ENCODE measurements at regions not wholly inside any gene's neighbourhood (a gene's known extent, or its start where the extent isn't known, plus 50 kb on each side); places are given as distances from the start of the nearest gene placed in this dataset.

- DNase-seq (ENCODE audit: low spot score) = no peak
Measured at GRCh38 chr2:7976206-7976605, 705.6 kb upstream of the ID2 start.

GRCh38 chr2:7977981-7978380 lies 703.9 kb upstream of the ID2 start:
- DNase-seq (ENCODE audit: low spot score) = no peak

GRCh38 chr2:7982054-7982453 lies 699.8 kb upstream of the ID2 start:
- no peak for DNase-seq (ENCODE audit: low spot score)

DNA sequence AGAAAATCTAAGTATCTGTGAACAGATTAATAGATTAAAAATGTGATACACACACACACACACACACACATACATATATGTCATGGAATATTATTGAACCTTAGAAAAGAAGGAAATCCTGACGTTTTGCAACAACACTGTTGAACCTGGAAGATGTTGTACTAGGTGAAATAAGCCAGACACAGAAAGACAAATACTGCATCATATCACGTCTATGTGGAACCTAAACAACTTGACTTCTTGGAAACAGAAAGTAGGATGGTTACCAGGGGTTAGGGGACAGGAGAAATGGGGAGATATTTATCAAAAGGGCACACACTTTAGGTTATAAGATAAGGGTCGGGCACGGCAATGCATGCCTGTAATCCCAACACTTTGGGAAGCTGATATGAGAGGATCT lies 698.4 kb upstream of the ID2 start:
- DNase-seq (ENCODE audit: low spot score) = no peak

DNA sequence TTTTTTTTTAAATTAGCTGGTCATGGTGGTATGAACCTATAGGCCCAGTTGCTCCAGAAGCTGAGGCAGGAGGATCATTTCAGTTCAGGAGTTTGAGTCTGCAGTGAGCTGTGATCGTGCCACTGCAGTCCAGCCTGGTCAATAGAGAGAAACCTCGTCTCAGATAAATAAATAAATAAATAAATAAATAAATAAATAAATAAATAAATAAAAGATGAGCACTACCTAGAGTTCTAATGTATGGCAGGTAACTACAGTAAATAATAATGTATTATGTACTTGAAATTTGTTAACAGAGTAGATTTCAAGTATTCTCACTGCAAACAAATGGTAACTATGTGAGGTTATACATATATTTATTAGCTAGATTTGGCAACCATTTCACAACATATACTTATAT lies 697.9 kb upstream of the ID2 start:
- no peak for DNase-seq (ENCODE audit: low spot score)

DNA sequence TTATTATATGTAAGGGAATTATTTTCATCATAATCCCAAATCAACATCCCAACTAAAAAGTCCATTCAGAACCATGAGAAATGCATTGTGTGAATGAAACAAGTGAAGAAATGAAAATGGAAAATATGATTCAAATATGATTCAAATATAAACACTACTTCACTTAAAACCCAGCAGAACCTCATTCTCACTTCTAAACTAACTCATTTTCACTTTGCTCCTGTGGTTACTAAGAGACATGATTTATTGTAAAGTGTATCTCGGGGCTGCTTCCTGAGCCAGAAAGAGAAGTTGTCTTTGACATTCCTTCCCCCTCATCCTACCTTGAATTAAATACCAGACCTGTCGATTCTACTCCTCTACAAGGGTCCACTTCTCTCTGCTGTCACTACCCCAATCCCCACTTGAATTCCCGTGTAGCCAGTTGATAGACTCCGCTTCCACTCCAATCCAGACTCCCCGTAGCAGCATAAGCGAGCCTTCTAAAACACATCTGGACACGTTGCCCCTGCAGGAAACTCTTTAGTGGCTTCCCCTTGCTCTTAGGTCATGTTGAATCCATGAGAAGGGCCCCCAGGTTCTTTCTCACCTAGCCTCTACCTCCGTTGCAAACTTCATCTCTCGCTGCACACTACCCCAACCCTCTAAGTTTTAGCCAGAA lies 697.0 kb upstream of the ID2 start:
- no peak for DNase-seq (ENCODE audit: low spot score)

GRCh38 chr2:7986431-7986830 lies 695.4 kb upstream of the ID2 start:
- no peak for DNase-seq (ENCODE audit: low spot score)

DNA sequence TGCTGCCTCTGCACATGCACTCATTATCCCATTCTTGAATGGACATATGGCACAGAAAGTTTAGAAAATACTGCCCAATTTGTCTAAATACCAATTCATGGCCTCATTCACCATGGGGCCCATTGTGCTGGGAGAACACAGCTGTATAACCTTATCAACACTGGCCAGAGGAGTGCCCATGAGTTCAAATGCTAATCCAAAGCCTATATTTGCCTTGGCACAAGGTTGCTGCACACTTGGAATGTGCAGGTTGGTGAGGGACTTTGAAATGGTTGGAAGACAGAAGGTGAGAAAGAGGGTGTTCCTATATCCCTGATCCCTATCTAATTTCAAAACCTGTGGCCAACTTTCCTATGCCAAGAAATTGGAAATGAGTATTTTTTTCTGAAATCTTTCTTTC lies 693.9 kb upstream of the ID2 start:
- no peak for DNase-seq (ENCODE audit: low spot score)

DNA sequence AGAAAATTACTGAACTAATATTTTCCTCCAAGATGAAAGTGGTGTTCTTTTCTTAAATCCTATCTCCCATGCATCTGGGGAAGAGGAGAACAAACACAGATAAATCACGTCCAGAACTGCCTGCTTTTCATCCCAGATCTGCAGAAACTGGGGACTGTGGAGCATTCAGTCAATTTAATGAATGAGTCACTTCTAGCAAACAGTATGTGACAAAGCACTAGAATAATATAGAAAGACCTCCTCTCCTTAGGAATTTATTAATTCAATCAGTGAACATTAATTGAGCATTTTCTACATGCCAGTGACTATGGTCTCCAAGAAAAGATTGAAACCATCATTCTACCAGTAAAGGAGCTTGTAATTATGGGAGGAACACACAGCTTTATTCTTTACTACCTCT lies 693.4 kb upstream of the ID2 start:
- DNase-seq (ENCODE audit: low spot score) = no peak

DNA sequence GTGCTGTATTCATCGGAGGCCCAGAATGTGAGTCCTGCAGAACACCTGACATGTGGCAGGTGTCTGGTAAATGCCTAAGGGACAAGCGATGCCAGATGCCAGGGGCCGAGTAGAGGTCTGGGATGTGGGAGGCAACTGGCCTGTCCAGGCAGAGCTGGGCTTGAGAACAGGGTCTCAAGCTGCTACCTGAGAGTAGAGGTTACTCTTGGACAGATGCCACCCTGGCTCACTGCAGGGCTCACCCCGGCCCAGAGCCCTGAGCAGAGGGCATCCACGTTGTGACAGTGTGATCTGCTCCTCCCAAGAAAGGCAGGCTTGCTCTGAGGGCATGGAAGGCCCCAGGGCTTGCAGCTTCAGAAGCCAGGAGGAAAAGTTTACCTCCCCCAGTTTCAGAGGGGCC lies 692.0 kb upstream of the ID2 start:
- DNase-seq (ENCODE audit: low spot score) = no peak

DNA sequence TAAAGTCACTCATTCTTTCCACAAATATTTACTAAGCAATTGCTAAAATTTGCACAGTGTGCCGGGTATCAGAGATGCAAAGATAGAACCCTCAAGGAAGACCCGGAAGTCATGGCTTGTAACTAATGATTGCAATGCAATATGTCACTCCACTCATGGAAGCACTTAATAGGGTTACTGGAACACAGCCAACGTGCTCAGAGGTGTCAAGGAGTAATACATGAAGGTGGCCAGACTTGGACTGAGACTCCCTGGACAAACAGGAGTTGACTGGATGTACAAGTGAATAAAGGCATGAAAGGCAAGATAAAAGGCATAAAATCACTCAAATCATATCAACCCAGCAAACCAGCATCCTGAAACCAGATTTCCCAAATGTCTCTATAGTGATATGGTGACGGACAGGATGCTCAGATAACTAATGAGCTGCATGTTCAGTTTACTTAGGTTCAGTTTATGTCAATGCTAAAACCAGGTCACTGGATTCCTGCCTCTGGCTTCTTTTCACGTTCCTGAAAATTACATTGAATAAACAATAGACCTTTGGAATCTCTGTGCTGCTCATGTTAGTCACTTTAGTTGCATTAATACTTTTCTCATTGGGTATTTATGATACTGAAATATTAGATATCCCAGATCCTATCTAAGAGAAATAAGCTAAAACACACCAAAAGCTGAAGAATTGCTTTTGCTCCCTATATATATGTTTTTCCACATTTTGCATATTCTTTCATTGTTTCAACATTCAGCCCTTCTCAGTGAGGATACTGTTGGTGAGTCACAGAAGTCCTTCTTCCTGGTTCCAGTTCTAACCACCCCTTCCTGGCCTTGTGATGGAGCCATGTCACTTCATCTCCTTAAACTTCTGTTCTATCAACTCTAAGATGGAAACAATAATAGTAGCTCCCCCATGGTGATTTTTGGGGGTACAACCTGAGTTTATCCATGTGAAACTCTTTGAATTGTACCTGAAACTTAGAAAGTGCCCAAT lies 688.9 kb upstream of the ID2 start:
- no peak for DNase-seq (ENCODE audit: low spot score)

DNA sequence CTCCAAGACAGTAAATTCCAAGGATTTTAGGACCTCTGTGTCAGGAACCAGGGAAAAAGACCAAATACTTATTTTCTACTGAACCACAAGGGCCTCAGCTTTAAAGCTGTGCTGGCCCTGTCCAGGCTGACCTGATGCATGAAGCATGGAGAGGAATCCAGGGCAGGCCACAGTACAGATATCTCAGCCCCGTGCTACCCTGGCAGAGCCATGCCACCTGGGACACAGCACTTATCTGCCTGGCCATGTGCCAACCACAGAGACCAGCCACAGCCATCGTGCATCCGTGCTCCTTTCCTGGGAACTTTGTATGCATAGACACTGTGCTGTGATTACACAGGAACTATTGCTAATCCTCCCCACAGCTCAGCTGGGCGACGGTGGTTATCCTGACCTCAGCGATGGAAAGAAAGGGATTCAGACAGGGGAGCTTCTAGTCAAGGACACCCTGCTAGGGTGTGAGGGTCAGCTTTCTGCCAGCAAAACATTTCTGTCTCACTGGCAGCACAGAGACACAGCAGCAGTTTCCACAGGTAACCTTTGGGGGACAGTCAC lies 687.4 kb upstream of the ID2 start:
- DNase-seq (ENCODE audit: low spot score) = no peak

DNA sequence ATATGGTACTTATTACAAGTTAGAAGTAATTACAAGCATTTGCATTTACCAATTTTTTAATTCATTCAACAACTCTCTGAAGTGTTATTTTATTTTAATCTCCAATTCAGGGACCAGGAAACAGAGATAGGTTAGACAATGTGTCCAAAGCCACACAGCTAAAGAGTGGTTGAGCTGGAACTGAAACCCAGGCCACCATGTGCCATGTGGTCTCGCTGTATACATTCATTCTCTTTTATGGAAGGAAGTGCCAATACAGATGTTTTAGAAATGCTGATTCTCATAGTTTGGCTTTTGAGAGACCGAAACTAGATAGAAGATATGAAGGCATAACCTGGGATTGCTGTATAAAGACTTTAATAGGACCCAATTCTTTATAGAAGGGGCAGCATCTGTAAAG lies 684.6 kb upstream of the ID2 start:
- DNase-seq (ENCODE audit: low spot score) = no peak

DNA sequence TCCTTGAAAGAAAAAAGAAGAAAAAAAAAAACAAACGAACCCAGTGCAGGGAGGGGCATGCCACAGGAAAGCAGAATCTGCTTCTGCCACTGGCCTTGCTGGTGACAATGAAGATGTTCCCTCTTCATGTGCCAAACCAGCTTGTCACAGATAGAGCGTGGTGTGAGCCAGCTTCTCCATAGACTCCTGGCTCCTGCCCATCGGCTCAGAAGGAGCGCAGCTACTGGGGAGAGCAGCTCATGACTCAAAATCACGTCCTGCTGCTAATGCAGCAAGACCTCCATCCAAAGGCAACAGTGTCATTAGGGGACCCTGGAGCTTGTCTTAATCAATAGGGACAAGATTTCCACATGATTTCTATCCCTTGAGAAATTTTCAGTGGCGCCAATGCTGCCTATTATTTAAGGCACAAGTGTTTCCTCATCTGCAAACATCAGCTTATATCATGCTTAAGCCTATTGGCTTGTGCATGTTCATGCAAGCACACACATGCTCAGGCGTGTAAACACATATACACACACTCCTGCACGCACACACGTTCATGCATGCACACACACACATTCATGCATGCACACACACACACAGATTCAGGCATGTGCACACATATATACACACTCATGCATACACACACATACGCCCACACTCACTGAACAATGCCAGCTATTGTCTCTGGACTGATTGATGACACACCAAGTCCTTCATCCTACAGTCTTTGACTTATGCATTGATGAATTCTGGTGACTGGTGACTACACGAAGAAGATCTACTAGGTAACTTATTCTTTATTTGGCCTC lies 682.0 kb upstream of the ID2 start:
- DNase-seq (ENCODE audit: low spot score) = no peak

DNA sequence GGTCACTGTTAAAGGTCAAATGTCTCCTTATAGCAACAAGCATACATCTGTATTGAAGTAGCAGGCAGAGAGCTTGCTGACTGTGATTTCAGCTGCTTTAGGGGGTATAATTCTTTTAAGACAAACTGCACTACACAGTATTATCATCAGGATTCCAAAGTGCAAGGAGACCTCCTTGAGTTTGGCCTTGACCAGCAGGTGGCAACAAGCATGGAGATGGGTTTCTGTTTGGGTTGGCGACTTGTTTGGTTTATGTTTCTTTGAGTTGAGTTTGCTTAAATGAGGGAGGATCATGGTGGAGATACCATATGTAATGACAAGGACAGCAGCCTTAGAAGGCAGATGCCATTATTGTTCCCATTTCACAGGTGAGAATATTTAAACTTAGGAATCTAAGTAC lies 681.0 kb upstream of the ID2 start:
- no peak for DNase-seq (ENCODE audit: low spot score)

- DNase-seq (ENCODE audit: low spot score) = no peak
Measured at GRCh38 chr2:8002765-8003393, 679.0 kb upstream of the ID2 start.

DNA sequence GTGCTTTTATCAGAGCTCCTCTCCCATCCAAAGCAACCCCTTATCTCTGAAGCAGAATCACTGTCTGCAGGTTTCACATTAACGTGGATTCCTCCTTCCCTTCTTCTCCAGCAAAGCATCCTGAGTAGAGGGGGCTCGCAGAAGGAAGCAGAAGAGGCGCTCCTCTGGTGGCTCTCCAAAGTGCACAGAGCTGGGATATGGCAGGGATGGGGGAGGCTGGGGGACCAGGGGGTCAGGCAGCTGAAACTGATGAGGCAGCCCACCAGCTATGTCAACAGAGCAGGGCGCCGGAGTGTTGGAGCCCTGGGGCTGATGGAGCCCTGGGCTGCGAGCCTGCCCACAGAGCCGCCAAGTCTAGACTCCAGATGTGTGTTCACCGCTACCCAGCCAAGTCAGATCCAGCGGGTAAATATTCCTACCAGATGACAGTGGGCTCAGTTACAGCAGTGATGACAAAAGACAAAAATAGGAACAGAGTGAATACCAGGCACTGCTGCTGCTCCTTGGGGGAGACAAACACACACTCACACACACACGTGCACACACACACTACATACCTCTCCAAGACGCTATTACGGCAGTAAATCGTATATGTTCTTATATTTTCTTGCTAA lies 678.3 kb upstream of the ID2 start:
- no peak for DNase-seq (ENCODE audit: low spot score)

- DNase-seq (ENCODE audit: low spot score) = no peak
Measured at GRCh38 chr2:8004250-8004681, 677.6 kb upstream of the ID2 start.

DNA sequence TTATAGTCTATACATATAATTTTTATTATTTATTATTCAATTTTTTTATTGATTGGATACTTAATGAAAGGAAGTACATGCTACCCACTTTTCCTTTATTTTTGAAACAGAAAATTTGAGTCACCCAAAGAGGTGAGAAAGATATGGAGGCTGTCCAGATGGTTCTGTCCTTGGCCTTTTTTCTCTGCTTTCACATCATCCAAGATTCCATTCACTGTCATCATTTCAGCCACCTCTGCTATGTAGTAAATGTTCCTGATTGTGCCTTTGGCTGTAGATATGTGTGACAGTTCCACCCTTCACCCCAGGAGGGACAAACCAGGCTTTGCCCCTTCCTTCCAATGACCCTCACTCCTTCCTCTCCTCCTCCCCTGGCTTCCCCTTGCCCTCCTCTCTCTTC lies 675.7 kb upstream of the ID2 start:
- no peak for DNase-seq (ENCODE audit: low spot score)

DNA sequence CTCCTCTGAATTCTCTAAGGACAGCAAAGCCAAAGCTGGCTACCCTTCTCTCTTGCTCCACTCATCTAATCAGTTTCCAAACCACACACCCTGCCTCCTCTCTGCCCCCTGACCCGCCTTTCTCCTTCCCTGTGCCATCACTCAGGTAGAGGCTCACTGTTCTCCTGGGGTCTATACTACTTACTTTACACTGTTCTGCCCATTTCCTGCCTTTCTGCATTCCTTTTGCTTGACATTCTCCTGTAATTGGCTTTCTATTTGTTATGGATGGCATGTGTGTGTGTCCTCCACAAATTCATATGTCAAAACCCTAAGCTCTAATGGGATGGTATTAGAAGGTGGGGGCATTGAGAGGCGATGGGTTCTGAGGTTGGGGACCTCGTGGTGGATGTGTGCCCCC lies 675.2 kb upstream of the ID2 start:
- DNase-seq (ENCODE audit: low spot score) = no peak

DNA sequence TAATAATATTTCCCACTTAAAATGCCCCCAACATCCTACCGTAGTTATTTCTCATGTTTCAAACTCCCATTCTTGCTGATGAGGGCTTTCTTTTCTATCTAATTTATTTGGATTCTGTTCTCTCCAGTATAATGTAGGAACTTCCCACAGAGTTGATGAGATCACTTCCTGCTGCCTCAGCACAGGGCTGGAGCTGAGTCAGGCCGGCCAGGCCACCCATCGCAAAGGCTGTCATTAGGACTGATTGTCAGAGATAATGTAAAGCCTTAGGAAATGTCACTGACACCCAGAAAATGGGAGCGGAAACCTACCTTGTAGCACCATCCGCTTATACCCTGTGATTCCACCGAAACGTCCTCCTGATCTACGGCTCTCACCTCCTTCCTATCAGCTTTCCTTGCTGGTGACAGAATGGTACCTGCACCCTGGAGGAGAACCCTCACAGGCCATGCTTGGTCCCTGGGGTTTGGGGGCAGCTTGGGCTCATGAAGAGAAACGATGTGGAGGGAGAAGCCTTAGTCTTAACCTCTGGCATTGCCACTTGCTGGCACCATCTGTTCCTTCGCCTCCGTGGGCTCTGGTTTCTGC lies 672.8 kb upstream of the ID2 start:
- DNase-seq (ENCODE audit: low spot score) = no peak
